HEK293T (cell line): ENCODE measurements at regions not wholly inside any gene's neighbourhood (a gene's known extent, or its start where the extent isn't known, plus 50 kb on each side); places are given as distances from the start of the nearest gene placed in this dataset.

Experiments
- ARNT ChIP-seq: fragments of 450-650 bp; IDR thresholded peaks from 2 replicates; pipeline ENCODE4 v1.6.1; 2017; ENCODE audit warnings: mild to moderate bottlenecking
- BHLHE40 ChIP-seq: fragments of 450-650 bp; IDR thresholded peaks from 2 replicates; pipeline ENCODE4 v1.6.1; 2016; ENCODE audit warnings: mild to moderate bottlenecking, moderate library complexity, borderline replicate concordance
- CTBP1 ChIP-seq: fragments of 450-650 bp; IDR thresholded peaks from 2 replicates; pipeline ENCODE4 v1.6.1; 2016; ENCODE audit warnings: borderline replicate concordance
- ELF4 ChIP-seq: fragments of 450-650 bp; IDR thresholded peaks from 2 replicates; pipeline ENCODE4 v1.6.1; 2017; ENCODE audit warnings: antibody characterized with exemption
- FOXA1 ChIP-seq: fragments of 450-650 bp; IDR thresholded peaks from 2 replicates; pipeline ENCODE4 v1.6.1; 2016; ENCODE audit warnings: mild to moderate bottlenecking
- FOXK2 ChIP-seq: fragments of 450-650 bp; IDR thresholded peaks from 2 replicates; pipeline ENCODE4 v1.6.1; 2016; ENCODE audit warnings: mild to moderate bottlenecking
- FOXM1 ChIP-seq: fragments of 450-650 bp; IDR thresholded peaks from 2 replicates; pipeline ENCODE4 v1.6.1; 2017; ENCODE audit warnings: mild to moderate bottlenecking, borderline replicate concordance
- SP1 ChIP-seq: fragments of 450-650 bp; IDR thresholded peaks from 2 replicates; pipeline ENCODE4 v1.6.1; 2017
- TARDBP ChIP-seq: fragments of 450-650 bp; IDR thresholded peaks from 2 replicates; pipeline ENCODE4 v1.6.1; 2016
- ZNF384 ChIP-seq: fragments of 450-650 bp; IDR thresholded peaks from 2 replicates; pipeline ENCODE4 v1.6.1; 2016
- TF ChIP-seq, protein P1 (sequence below): fragments of 450-650 bp; IDR thresholded peaks from 2 replicates; pipeline ENCODE4 v1.6.1; 2016

DNA sequence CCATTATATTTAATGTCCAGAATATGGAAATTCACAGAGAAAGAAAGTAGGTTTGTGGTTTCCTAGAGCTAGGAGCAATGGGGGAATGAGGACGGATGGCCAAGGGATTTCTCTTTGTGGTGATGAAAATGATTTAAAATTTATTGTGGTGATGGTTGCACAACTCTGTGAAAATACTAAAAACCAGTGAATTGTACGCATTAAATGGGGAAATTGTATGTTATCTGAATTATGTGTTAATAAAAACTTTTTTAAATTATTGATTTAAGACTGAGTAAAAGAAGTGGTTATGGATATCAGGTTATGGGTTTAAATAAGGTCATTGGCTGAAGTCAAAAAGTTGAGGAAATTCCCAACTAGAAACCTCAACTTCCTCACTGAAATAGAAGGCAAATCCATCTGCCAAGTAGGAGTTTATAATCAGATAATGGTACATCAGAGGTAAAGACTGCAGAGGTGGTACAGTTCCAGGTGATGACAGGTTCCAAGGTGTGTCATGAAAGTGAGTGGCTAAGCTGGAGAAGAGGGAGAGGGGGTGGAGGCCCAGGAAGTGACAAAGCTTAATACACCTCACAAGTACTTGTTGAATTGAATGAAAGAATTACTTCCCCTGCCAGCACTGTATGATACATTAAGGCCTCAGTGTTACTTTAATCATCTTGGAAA is 68.9 kb upstream of the CCDC71L start:
- TF ChIP-seq FOXA1 (no peak), ARNT (no peak), ZNF384 (no peak), SP1 (no peak), BHLHE40 (no peak), FOXM1 (no peak), TARDBP (no peak), ELF4 (no peak), CTBP1 (no peak), FOXK2 (no peak)
- TF ChIP-seq, protein P1, sequence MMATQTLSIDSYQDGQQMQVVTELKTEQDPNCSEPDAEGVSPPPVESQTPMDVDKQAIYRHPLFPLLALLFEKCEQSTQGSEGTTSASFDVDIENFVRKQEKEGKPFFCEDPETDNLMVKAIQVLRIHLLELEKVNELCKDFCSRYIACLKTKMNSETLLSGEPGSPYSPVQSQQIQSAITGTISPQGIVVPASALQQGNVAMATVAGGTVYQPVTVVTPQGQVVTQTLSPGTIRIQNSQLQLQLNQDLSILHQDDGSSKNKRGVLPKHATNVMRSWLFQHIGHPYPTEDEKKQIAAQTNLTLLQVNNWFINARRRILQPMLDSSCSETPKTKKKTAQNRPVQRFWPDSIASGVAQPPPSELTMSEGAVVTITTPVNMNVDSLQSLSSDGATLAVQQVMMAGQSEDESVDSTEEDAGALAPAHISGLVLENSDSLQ: no peak
